GM23338 (cell line): ENCODE measurements at regions not wholly inside any gene's neighbourhood (a gene's known extent, or its start where the extent isn't known, plus 50 kb on each side); places are given as distances from the start of the nearest gene placed in this dataset.
A peak's percentile ranks its signal among the peaks of the same experiment; 100 is the strongest.

Experiments
- ATAC-seq: fragments of 200-7000 bp; cut with Tn5 transposase; 3 replicates; pipeline ENCODE4 v1.9.1; 2020
- DNase-seq: peaks from one replicate; pipeline ENCODE4 v3.0.0-alpha.2; 2015; ENCODE audit warnings: low spot score
- H2AFZ ChIP-seq: fragments of 200-600 bp; sonication (generic); 2 replicates; pipeline ENCODE4 v1.8.0; 2016; ENCODE audit warnings: antibody characterized with exemption, mild to moderate bottlenecking, moderate library complexity
- H3F3A ChIP-seq: fragments of 200-600 bp; sonication (generic); replicated peaks from 2 replicates; pipeline ENCODE4 v1.8.0; 2017; ENCODE audit warnings: antibody characterized with exemption, mixed run types, low read depth
- H3K27ac ChIP-seq: fragments of 200-600 bp; sonication (generic); 2 replicates; pipeline ENCODE4 v1.6.1; 2016; ENCODE audit warnings: low read depth
- H3K27me3 ChIP-seq: fragments of 200-600 bp; sonication (generic); 2 replicates; pipeline ENCODE4 v1.8.0; 2016; ENCODE audit warnings: mild to moderate bottlenecking, mixed run types, moderate library complexity; ENCODE audit not compliant: insufficient read depth
- H3K36me3 ChIP-seq: fragments of 200-600 bp; sonication (generic); 2 replicates; pipeline ENCODE4 v1.8.0; 2016; ENCODE audit warnings: mild to moderate bottlenecking; ENCODE audit not compliant: insufficient read depth
- H3K4me1 ChIP-seq: fragments of 200-600 bp; sonication (generic); 2 replicates; pipeline ENCODE4 v1.8.0; 2016; ENCODE audit warnings: mild to moderate bottlenecking, moderate library complexity; ENCODE audit not compliant: insufficient read depth
- H3K4me2 ChIP-seq: fragments of 200-600 bp; sonication (generic); 2 replicates; pipeline ENCODE4 v1.7.1; 2017; ENCODE audit warnings: mixed run types
- H3K4me3 ChIP-seq: fragments of 200-600 bp; sonication (generic); 2 replicates; pipeline ENCODE4 v1.6.1; 2016; ENCODE audit warnings: mixed run types
- H3K79me2 ChIP-seq: fragments of 200-600 bp; sonication (generic); replicated peaks from 2 replicates; pipeline ENCODE4 v1.8.0; 2017; ENCODE audit warnings: mild to moderate bottlenecking; ENCODE audit not compliant: insufficient read depth
- H3K9me2 ChIP-seq: fragments of 200-600 bp; sonication (generic); 2 replicates; pipeline ENCODE4 v1.8.0; 2017; ENCODE audit not compliant: insufficient read depth
- H4K20me1 ChIP-seq: fragments of 200-600 bp; sonication (generic); replicated peaks from 2 replicates; pipeline ENCODE4 v1.8.0; 2017; ENCODE audit warnings: mild to moderate bottlenecking; ENCODE audit not compliant: insufficient read depth
- H3K27ac Mint-ChIP-seq: 2 replicates; pipeline ENCODE4 v1.8.0; 2020; ENCODE audit warnings: inconsistent platforms, mild to moderate bottlenecking, moderate library complexity, mixed read lengths
- H3K27me3 Mint-ChIP-seq: 3 replicates; pipeline ENCODE4 v1.8.0; 2022; ENCODE audit warnings: low read depth, mild to moderate bottlenecking, moderate library complexity, mixed read lengths, inconsistent platforms; ENCODE audit not compliant: insufficient read depth, poor library complexity
- H3K36me3 Mint-ChIP-seq: 3 replicates; pipeline ENCODE4 v1.8.0; 2021; ENCODE audit warnings: low read depth, mild to moderate bottlenecking, inconsistent platforms, moderate library complexity, mixed read lengths
- H3K4me1 Mint-ChIP-seq: 3 replicates; pipeline ENCODE4 v1.8.0; 2020; ENCODE audit warnings: mild to moderate bottlenecking, inconsistent platforms, mixed read lengths
- H3K4me3 Mint-ChIP-seq: 3 replicates; pipeline ENCODE4 v1.8.0; 2021; ENCODE audit warnings: moderate library complexity, mild to moderate bottlenecking, inconsistent platforms, mixed read lengths
- H3K9me3 Mint-ChIP-seq: 3 replicates; pipeline ENCODE4 v1.8.0; 2020; ENCODE audit warnings: moderate library complexity, mild to moderate bottlenecking, inconsistent platforms, mixed read lengths
- CREB1 ChIP-seq: fragments of 250-450 bp; sonication (Bioruptor Pico); IDR thresholded peaks from 2 replicates; pipeline ENCODE4 v1.5.0; 2020; ENCODE audit warnings: low read depth, mild to moderate bottlenecking, moderate library complexity
- CTCF ChIP-seq, 2 experiments: fragments of 200-600 bp in 1 of 2; sonication (generic) in 1 of 2; conservative IDR thresholded peaks; 2 replicates each; pipeline versions ENCODE4 v1.5.1 to v1.6.1; 2016 to 2017; ENCODE audit warnings: antibody characterized with exemption in 2 of 2, low read depth in 2 of 2, mild to moderate bottlenecking in 2 of 2, moderate library complexity in 1 of 2
- EZH2phosphoT487 ChIP-seq: fragments of 200-600 bp; sonication (generic); IDR thresholded peaks from one replicate; pipeline ENCODE4 v1.8.1; 2018; ENCODE audit warnings: antibody characterized with exemption; ENCODE audit not compliant: unreplicated experiment
- JUNB ChIP-seq: IDR thresholded peaks from one replicate; pipeline ENCODE4 v1.6.1; 2016; ENCODE audit warnings: antibody characterized with exemption; ENCODE audit not compliant: unreplicated experiment
- NANOG ChIP-seq: IDR thresholded peaks from 2 replicates; pipeline ENCODE4 v1.6.1; 2016; ENCODE audit warnings: antibody characterized with exemption, borderline replicate concordance
- POLR2AphosphoS5 ChIP-seq: IDR thresholded peaks from 2 replicates; pipeline ENCODE4 v1.6.1; 2016; ENCODE audit warnings: antibody characterized with exemption, low read depth
- REST ChIP-seq: IDR thresholded peaks from one replicate; pipeline ENCODE4 v1.6.1; 2018; ENCODE audit warnings: antibody characterized with exemption; ENCODE audit not compliant: unreplicated experiment
- STAT1 ChIP-seq: IDR thresholded peaks from one replicate; pipeline ENCODE4 v1.6.1; 2016; ENCODE audit warnings: antibody characterized with exemption; ENCODE audit not compliant: unreplicated experiment
- ZNF331 ChIP-seq: fragments of 250-450 bp; sonication (Bioruptor Pico); IDR thresholded peaks from 2 replicates; pipeline ENCODE4 v1.5.0; 2020; ENCODE audit warnings: low read depth, mild to moderate bottlenecking, moderate library complexity

GRCh38 chrX:44462850-44463249, 79.8 kb downstream of the FUNDC1 start:
- Mint-ChIP-seq H3K27ac (no peak overlapping the region), H3K9me3 (no peaks in the 10 kb centered on the region)
- H3K27ac ChIP-seq = no peak overlapping the region

More at GRCh38 chrX:44462850-44463249, 79.8 kb downstream of the FUNDC1 start:
- ATAC-seq = no peak
- Histone ChIP-seq H3K36me3 (no peaks in the 10 kb centered on the region), H3K27me3 (no peaks in the 10 kb centered on the region), H2AFZ (no peak overlapping the region), H3K4me2 (no peak overlapping the region), H3K4me3 (no peak overlapping the region), H3F3A (no peaks in the 10 kb centered on the region), H4K20me1 (no peaks in the 10 kb centered on the region), H3K9me2 (no peaks in the 10 kb centered on the region), H3K4me1 (peaks cover 4% of the 10 kb centered on the region; the same call in 1 of the 2 replicates), H3K79me2 (no peaks in the 10 kb centered on the region)
- no peaks in the 10 kb centered on the region for H3K27me3 Mint-ChIP-seq
- peaks cover 7% of the 10 kb centered on the region for H3K4me1 Mint-ChIP-seq
- no peak for TF ChIP-seq JUNB
- TF ChIP-seq ZNF331 (CRISPR knock-in tag) = no peak
- no peak for TF ChIP-seq NANOG
- no peak for TF ChIP-seq POLR2AphosphoS5
- no peak for TF ChIP-seq STAT1
- TF ChIP-seq EZH2phosphoT487 = no peak
- no peak for TF ChIP-seq REST
- no peak for TF ChIP-seq CREB1 (CRISPR knock-in tag)
- TF ChIP-seq CTCF (conservative IDR thresholded peaks at IDR 0.05; ENCODE audit: low read depth in 2 of 2) = no peak
- peak; percentile 1 for DNase-seq
- H3K4me3 Mint-ChIP-seq = no peak overlapping the region
- H3K36me3 Mint-ChIP-seq = no peaks in the 10 kb centered on the region
